PC-9 (cell line): ENCODE measurements at regions not wholly inside any gene's neighbourhood (a gene's known extent, or its start where the extent isn't known, plus 50 kb on each side); places are given as distances from the start of the nearest gene placed in this dataset.

Experiments used
- BruUV-seq: library from RNA; stranded (reverse); fragments of 400-500 nt; replicated peaks from 2 replicates; lab custom pipeline; 2021; lab: Mats Ljungman, UMichigan
- CTCF ChIA-PET: fragments of 300-600 bp; sonication (Branson Sonifier 250); formaldehyde crosslinking; loops from one replicate; lab custom pipeline; 2022; ENCODE audit warnings: antibody characterized with exemption; lab: Charles Lee
- POLR2A ChIA-PET: fragments of 300-600 bp; sonication (Branson Sonifier 250); formaldehyde crosslinking; loops from one replicate; lab custom pipeline; 2022; ENCODE audit warnings: antibody characterized with exemption; ENCODE audit not compliant: unreplicated experiment; lab: Charles Lee
- DNase-seq, 2 experiments: peaks; one replicate each; pipeline versions ENCODE4 v3.0.0 to v3.0.0-alpha.2; 2015 to 2022; ENCODE audit warnings: mixed read lengths in 1 of 2
- H2AFZ ChIP-seq: fragments of 200-600 bp; sonication (generic); 2 replicates; pipeline ENCODE4 v1.8.1; 2017; ENCODE audit warnings: antibody characterized with exemption
- H3F3A ChIP-seq: fragments of 200-600 bp; sonication (generic); 2 replicates; pipeline ENCODE4 v1.8.1; 2017; ENCODE audit warnings: antibody characterized with exemption, mild to moderate bottlenecking, low read depth; ENCODE audit not compliant: insufficient read depth
- H3K27ac ChIP-seq: fragments of 200-600 bp; sonication (generic); 2 replicates; pipeline ENCODE4 v1.6.1; 2016; ENCODE audit warnings: mixed run types
- H3K27me3 ChIP-seq: fragments of 200-600 bp; sonication (generic); 2 replicates; pipeline ENCODE4 v1.6.1; 2016; ENCODE audit warnings: low read depth, mixed run types; ENCODE audit not compliant: insufficient read depth
- H3K36me3 ChIP-seq: fragments of 200-600 bp; sonication (generic); 2 replicates; pipeline ENCODE4 v1.6.1; 2016; ENCODE audit warnings: low read depth, mixed run types
- H3K4me1 ChIP-seq: fragments of 200-600 bp; sonication (generic); replicated peaks from 2 replicates; pipeline ENCODE4 v1.6.1; 2016; ENCODE audit warnings: mixed run types; ENCODE audit not compliant: insufficient read depth
- H3K4me2 ChIP-seq: fragments of 200-600 bp; sonication (generic); 2 replicates; pipeline ENCODE4 v1.6.1; 2017; ENCODE audit warnings: mixed run types
- H3K4me3 ChIP-seq: fragments of 200-600 bp; sonication (generic); 2 replicates; pipeline ENCODE4 v1.6.1; 2016; ENCODE audit warnings: mixed run types
- H3K79me2 ChIP-seq: fragments of 200-600 bp; sonication (generic); 2 replicates; pipeline ENCODE4 v1.6.1; 2017; ENCODE audit warnings: low read depth, mixed run types
- H3K9me2 ChIP-seq: fragments of 200-600 bp; sonication (generic); 2 replicates; pipeline ENCODE4 v1.8.1; 2017; ENCODE audit warnings: mild to moderate bottlenecking; ENCODE audit not compliant: insufficient read depth
- H3K9me3 ChIP-seq: fragments of 200-600 bp; sonication (generic); 2 replicates; pipeline ENCODE4 v1.8.1; 2016; ENCODE audit warnings: low read depth; ENCODE audit not compliant: insufficient read depth
- H4K20me1 ChIP-seq: fragments of 200-600 bp; sonication (generic); 2 replicates; pipeline ENCODE4 v1.8.1; 2017; ENCODE audit not compliant: insufficient read depth
- EZH2 ChIP-seq: fragments of 200-600 bp; sonication (generic); IDR thresholded peaks from 2 replicates; pipeline ENCODE4 v1.8.0; 2017; ENCODE audit warnings: antibody characterized with exemption, low read depth
- intact Hi-C: fragments of 100-400 bp; cut with micrococcal nuclease; formaldehyde crosslinking; loops from one replicate; pipeline ENCODE4 v1.10.0; 2022; ENCODE audit not compliant: unreplicated experiment
- TF ChIP-seq, protein P1 (sequence below): fragments of 200-600 bp; sonication (generic); conservative IDR thresholded peaks from 2 replicates; pipeline ENCODE4 v1.6.1; 2017; ENCODE audit warnings: mixed run types, antibody characterized with exemption, mild to moderate bottlenecking, moderate library complexity

DNA sequence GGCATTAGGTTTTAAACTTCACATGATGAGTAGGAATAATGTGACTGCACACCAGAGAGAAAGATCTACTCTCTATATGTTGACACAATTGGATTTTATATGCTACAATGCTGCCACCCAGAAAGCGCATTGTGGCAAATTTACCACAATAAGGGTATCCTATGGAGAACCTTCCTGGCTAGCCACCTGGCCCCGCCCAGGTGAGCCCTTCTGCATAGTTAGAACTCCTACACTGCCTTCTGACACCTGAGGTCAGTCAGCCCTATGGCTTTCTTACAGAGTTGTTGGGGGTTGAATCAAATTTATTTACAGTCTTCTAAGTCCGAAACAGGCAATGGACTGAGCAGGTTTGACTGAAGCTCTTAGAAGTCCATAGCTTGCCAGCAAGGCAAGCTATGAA, 153.8 kb upstream of the S100G start:
- ChIA-PET CTCF (no interaction called here), POLR2A (no interaction called here)
- no TSS peak for BruUV-seq

DNA sequence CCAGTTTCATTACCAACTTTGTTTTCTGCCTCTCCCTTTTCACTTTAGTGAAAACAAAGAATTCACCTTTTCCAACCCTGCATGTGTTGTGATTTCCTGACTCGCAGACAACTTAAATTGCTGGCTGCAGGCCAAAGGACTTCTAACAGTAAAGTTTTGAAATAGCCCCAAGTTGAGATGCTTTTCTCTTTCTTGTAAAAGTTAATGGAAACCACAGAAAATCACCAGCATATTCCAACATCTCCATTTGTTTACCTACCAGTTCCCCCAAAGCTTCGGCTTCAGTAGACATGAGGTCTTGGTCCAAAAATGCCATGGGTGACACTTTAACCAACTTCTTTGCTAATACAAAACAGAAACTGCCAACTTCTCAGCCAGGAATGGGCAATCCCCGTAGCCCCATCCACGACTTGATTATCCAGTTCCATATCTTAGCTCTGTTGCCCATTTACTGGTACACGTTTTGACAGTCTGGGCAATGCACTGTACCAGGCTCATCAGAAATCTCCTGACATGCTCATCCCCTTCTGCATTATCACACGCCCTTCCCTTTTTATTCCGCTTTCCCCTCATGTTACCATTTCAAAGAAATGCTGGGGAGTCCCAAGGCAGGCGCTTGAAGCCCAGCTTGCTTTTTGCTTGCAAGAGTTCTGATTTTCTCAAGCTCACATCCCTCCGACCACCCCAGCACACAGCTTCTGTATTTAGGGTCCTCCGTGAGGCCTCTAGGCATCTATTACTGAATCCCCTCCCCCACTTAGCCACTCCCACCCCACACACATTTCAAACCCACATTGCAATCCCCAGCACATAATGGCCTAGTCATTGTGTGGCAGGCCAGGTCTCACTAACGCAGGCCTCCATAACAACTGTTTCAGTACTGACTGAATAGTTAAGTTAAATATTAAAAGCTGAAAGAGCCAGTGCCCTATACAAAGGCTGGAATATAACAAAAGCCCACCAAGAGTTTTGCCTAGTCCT, 137.9 kb upstream of the S100G start:
- CTCF ChIA-PET = no interaction called here

More for the DNA sequence above, 153.8 kb upstream of the S100G start:
- H3K27me3 ChIP-seq = no peaks in the 10 kb centered on the region
- H2AFZ ChIP-seq = no peak overlapping the region
- intact Hi-C loops = no loop called here
- no peaks in the 10 kb centered on the region for H3K9me3 ChIP-seq
- H3K9me2 ChIP-seq = no peaks in the 10 kb centered on the region
- no peak overlapping the region for H3K4me2 ChIP-seq
- no peak overlapping the region for H3K4me3 ChIP-seq
- H3K36me3 ChIP-seq = no peaks in the 10 kb centered on the region
- H3K79me2 ChIP-seq = no peaks in the 10 kb centered on the region
- no peaks in the 10 kb centered on the region for H4K20me1 ChIP-seq
- H3K4me1 ChIP-seq = no peaks in the 10 kb centered on the region
- no peaks in the 10 kb centered on the region for H3F3A ChIP-seq
- no peak overlapping the region for H3K27ac ChIP-seq
- no peak for DNase-seq
- TF ChIP-seq, protein P1, sequence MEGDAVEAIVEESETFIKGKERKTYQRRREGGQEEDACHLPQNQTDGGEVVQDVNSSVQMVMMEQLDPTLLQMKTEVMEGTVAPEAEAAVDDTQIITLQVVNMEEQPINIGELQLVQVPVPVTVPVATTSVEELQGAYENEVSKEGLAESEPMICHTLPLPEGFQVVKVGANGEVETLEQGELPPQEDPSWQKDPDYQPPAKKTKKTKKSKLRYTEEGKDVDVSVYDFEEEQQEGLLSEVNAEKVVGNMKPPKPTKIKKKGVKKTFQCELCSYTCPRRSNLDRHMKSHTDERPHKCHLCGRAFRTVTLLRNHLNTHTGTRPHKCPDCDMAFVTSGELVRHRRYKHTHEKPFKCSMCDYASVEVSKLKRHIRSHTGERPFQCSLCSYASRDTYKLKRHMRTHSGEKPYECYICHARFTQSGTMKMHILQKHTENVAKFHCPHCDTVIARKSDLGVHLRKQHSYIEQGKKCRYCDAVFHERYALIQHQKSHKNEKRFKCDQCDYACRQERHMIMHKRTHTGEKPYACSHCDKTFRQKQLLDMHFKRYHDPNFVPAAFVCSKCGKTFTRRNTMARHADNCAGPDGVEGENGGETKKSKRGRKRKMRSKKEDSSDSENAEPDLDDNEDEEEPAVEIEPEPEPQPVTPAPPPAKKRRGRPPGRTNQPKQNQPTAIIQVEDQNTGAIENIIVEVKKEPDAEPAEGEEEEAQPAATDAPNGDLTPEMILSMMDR = no peak
- TF ChIP-seq EZH2 = no peak

DNA sequence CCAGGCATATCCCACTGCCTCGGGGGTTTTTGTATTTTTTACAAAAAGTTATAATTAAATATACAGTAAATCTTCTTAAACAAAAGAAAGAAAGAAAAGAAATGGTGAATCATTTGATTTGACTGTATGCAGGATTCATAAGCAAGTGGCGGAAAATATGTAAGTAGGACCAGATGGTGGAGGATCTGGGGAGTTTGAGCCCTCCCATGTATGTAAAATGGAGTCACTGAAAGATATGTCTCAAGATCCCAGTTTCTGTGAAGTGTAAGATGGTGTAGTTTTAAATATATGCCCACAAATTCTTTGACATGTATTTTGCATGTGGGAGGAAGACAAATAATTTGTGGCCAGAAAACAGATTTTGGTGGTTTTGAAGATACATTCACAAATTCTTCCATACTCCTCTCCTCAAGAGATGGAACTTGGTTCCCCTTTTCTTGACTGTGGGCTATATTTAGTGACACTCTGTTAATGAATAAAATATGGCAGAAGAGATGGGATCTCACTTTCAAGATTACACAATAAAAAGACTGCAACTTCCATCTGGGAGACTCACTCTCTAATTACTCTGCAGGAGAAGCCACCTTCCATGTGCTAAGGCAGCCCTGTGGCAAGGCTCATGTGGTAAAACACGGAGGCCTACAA, 133.6 kb upstream of the S100G start:
- BruUV-seq = no TSS peak
- no peaks in the 10 kb centered on the region for H3K27me3 ChIP-seq
- H2AFZ ChIP-seq = no peak overlapping the region
- H4K20me1 ChIP-seq = no peaks in the 10 kb centered on the region
- no peaks in the 10 kb centered on the region for H3K36me3 ChIP-seq
- no peak for DNase-seq
- intact Hi-C loops = no loop called here
- no peaks in the 10 kb centered on the region for H3K79me2 ChIP-seq
- H3F3A ChIP-seq = no peaks in the 10 kb centered on the region
- H3K4me1 ChIP-seq = no peaks in the 10 kb centered on the region
- H3K4me3 ChIP-seq = no peak overlapping the region
- ChIA-PET CTCF (no interaction called here), POLR2A (no interaction called here)
- no peaks in the 10 kb centered on the region for H3K9me3 ChIP-seq
- TF ChIP-seq EZH2 = no peak
- TF ChIP-seq, protein P1 = no peak
- H3K27ac ChIP-seq = no peak overlapping the region
- no peak overlapping the region for H3K4me2 ChIP-seq
- no peaks in the 10 kb centered on the region for H3K9me2 ChIP-seq

More for the DNA sequence above, 137.9 kb upstream of the S100G start:
- POLR2A ChIA-PET = no interaction called here
- no peaks in the 10 kb centered on the region for H3K79me2 ChIP-seq
- DNase-seq = no peak
- H3K4me1 ChIP-seq = no peaks in the 10 kb centered on the region
- H3K9me2 ChIP-seq = no peaks in the 10 kb centered on the region
- H3F3A ChIP-seq = no peaks in the 10 kb centered on the region
- TF ChIP-seq, protein P1 = no peak
- TF ChIP-seq EZH2 = no peak
- no peaks in the 10 kb centered on the region for H3K27me3 ChIP-seq
- intact Hi-C loops = no loop called here
- H3K9me3 ChIP-seq = no peaks in the 10 kb centered on the region
- no peaks in the 10 kb centered on the region for H4K20me1 ChIP-seq
- H3K27ac ChIP-seq = no peak overlapping the region
- no peak overlapping the region for H2AFZ ChIP-seq
- H3K36me3 ChIP-seq = no peaks in the 10 kb centered on the region
- no TSS peak for BruUV-seq
- H3K4me2 ChIP-seq = no peak overlapping the region
- H3K4me3 ChIP-seq = no peak overlapping the region
